ENCODE measurements at regions not wholly inside any gene's neighbourhood (a gene's known extent, or its start where the extent isn't known, plus 50 kb on each side); places are given as distances from the start of the nearest gene placed in this dataset.

- H3K27ac ChIP-seq, result no peak overlapping the region
- no peak for TF ChIP-seq CTCF (conservative IDR thresholded peaks at IDR 0.05)
Observed at GRCh38 chrX:437661-438390, 51.1 kb upstream of the PPP2R3B start.

GRCh38 chrX:439241-439640 lies 52.5 kb upstream of the PPP2R3B start:
- H3K27ac ChIP-seq, result no peak overlapping the region
- TF ChIP-seq CTCF (conservative IDR thresholded peaks at IDR 0.05), result no peak

DNA sequence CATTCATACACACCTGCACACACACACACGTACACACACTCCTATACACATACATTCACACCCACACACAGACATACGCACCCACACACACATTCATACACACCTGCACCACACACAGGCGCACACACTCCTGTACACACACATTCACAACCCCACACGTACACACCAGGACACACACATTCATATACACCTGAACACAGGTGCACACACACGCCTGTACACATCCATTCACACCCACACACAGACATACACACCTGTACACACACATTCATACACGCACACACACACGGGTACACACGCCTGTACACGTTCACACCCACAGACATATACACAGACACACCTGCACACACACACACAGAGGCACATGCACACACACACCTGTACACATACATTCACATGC lies 53.0 kb upstream of the PPP2R3B start:
- TF ChIP-seq CTCF (conservative IDR thresholded peaks at IDR 0.05), result no peak
- H3K27ac ChIP-seq, result no peak overlapping the region

DNA sequence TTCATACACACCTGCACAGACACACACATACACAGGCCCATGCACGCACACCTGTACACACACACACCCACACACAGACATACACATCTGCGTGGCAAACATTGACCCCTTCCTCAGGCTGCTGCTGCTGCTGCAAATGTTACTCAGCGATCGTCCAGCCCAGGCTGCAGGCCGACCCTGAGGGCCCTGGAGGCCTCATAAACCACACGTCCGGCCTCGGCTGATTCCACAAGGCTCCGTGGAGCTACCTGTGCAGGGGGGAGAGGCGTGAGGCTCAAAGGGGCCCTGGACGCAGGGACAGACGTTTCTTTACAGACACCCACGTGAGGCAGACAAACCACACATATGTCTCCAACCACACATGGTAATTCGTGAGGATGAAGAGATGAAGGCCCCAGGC lies 53.9 kb upstream of the PPP2R3B start:
- no peak overlapping the region for H3K27ac ChIP-seq
- no peak for TF ChIP-seq CTCF (conservative IDR thresholded peaks at IDR 0.05)

DNA sequence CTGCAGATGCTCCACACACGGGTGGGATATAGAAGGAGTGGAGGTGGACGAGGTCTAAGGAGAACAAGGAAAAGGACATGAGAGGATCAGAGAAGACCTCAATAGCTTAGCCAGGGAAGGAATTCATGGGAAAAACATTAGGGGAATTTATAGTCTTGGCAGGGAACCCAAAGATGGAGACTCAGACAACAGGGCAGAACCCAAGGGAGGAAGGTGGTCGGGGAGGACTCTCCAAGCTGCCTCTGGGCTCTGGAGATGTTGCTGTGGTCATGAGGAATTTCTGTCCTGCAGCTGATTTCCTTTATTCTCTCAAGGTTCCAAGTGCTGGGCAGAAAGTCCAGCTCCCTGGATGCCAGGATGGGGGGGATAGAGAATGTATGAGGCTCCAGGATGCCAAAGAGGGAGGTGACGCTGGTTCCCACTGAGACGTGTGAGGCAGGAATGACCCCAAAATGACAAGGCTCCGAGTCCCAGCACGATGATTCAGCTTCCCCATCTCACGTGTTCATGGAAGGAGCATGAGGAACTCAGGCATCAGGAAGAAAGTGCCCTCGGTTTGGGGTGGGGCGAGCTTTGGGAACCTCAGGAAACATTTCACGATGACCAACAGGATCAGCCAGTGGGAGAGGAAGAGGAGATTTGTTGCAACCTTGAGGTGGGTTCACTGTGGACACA lies 57.0 kb upstream of the PPP2R3B start:
- no peak for TF ChIP-seq CTCF (conservative IDR thresholded peaks at IDR 0.05)

DNA sequence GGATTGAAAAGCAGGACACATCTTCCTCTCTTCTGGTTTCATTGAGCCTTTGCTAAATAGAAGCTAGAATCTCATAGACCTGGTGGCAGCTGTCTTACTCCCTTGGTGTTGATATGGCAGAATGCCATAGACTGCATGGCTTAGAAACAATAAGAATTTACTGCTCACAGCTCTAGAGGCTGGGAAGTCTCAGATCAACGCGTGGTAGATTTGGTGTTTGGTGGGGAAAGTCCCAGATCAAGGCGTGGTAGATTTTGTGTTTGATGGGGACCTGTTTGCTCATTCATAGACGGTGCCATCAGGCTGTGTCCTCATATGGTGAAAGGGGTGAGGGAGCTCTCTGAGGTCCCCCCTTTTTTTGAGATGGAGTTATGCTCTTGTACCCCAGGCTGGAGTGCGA lies 57.6 kb upstream of the PPP2R3B start:
- H3K27ac ChIP-seq, result no peak overlapping the region
- no peak for TF ChIP-seq CTCF (conservative IDR thresholded peaks at IDR 0.05)

More for the DNA sequence above, 57.0 kb upstream of the PPP2R3B start:
- H3K27ac ChIP-seq, result no peak overlapping the region

- no peak for TF ChIP-seq CTCF (conservative IDR thresholded peaks at IDR 0.05)
Observed at GRCh38 chrX:445727-446126, 59.0 kb upstream of the PPP2R3B start.

More at GRCh38 chrX:445727-446126, 59.0 kb upstream of the PPP2R3B start:
- no peak overlapping the region for H3K27ac ChIP-seq
